Left renal pelvis (tissue), 4 donors: ENCODE measurements at regions not wholly inside any gene's neighbourhood (a gene's known extent, or its start where the extent isn't known, plus 50 kb on each side); places are given as distances from the start of the nearest gene placed in this dataset.

ENCODE experiments used
- DNase-seq, 4 donors: peaks; one replicate each; pipeline ENCODE4 v3.0.0-alpha.2; 2013; ENCODE audit warnings: low read depth in 4 of 4, low spot score in 3 of 4

- DNase-seq, result no peak
Measured at GRCh38 chr1:4085546-4085945, 185.5 kb upstream of the C1orf174 start.

- DNase-seq, result no peak
Measured at GRCh38 chr1:4086085-4086850, 186.2 kb upstream of the C1orf174 start.

GRCh38 chr1:4086921-4087320 is 186.8 kb upstream of the C1orf174 start:
- no peak for DNase-seq

- DNase-seq, result no peak
Measured at GRCh38 chr1:4087530-4088420, 187.7 kb upstream of the C1orf174 start.

GRCh38 chr1:4088676-4089075 is 188.6 kb upstream of the C1orf174 start:
- DNase-seq, result no peak

GRCh38 chr1:4089421-4090175 is 189.5 kb upstream of the C1orf174 start:
- DNase-seq, result no peak

GRCh38 chr1:4090556-4090955 is 190.5 kb upstream of the C1orf174 start:
- DNase-seq, result no peak

GRCh38 chr1:4090976-4091660 is 191.0 kb upstream of the C1orf174 start:
- no peak for DNase-seq

- DNase-seq, result no peak
Measured at GRCh38 chr1:4091996-4092395, 191.9 kb upstream of the C1orf174 start.

- no peak for DNase-seq
Measured at GRCh38 chr1:4093856-4094565, 193.9 kb upstream of the C1orf174 start.

- no peak for DNase-seq
Measured at GRCh38 chr1:4095433-4095971, 195.4 kb upstream of the C1orf174 start.

GRCh38 chr1:4101459-4102161 is 201.5 kb upstream of the C1orf174 start:
- DNase-seq, result no peak

- no peak for DNase-seq
Measured at GRCh38 chr1:4105300-4105880, 205.3 kb upstream of the C1orf174 start.

- no peak for DNase-seq
Measured at GRCh38 chr1:4106731-4107130, 206.7 kb upstream of the C1orf174 start.

- no peak for DNase-seq
Measured at GRCh38 chr1:4107291-4107690, 207.2 kb upstream of the C1orf174 start.

- DNase-seq, result no peak
Measured at GRCh38 chr1:4108331-4108730, 208.3 kb upstream of the C1orf174 start.

GRCh38 chr1:4108758-4109627 is 208.9 kb upstream of the C1orf174 start:
- no peak for DNase-seq

- DNase-seq, result no peak
Measured at GRCh38 chr1:4109628-4109940, 209.5 kb upstream of the C1orf174 start.
